DOHH2 (cell line): ENCODE measurements at regions not wholly inside any gene's neighbourhood (a gene's known extent, or its start where the extent isn't known, plus 50 kb on each side); places are given as distances from the start of the nearest gene placed in this dataset.

ENCODE experiments used
- H3F3A ChIP-seq: fragments of 200-600 bp; sonication (generic), shearing (Covaris generic); 2 replicates; pipeline ENCODE4 v1.6.0; 2016; ENCODE audit warnings: antibody characterized with exemption, mild to moderate bottlenecking; ENCODE audit not compliant: control insufficient read depth, insufficient read depth
- H3K27ac ChIP-seq: fragments of 200-600 bp; sonication (generic); 2 replicates; pipeline ENCODE4 v1.5.1; 2014; ENCODE audit warnings: low read depth, mild to moderate bottlenecking, low read length, moderate library complexity
- H3K27me3 ChIP-seq: fragments of 200-600 bp; sonication (generic); 2 replicates; pipeline ENCODE4 v1.6.1; 2014; ENCODE audit warnings: mild to moderate bottlenecking, low read length, mixed read lengths; ENCODE audit not compliant: control insufficient read depth
- H3K36me3 ChIP-seq: fragments of 200-600 bp; sonication (generic); 2 replicates; pipeline ENCODE4 v1.6.1; 2014; ENCODE audit warnings: mild to moderate bottlenecking, low read length, moderate library complexity, mixed read lengths; ENCODE audit not compliant: control insufficient read depth
- H3K4me1 ChIP-seq: fragments of 200-600 bp; sonication (generic); 2 replicates; pipeline ENCODE4 v1.6.1; 2014; ENCODE audit warnings: mild to moderate bottlenecking, low read length, mixed read lengths; ENCODE audit not compliant: control insufficient read depth
- H3K4me2 ChIP-seq: fragments of 200-600 bp; sonication (generic); 2 replicates; pipeline ENCODE4 v1.6.0; 2014; ENCODE audit warnings: mild to moderate bottlenecking, low read length, moderate library complexity
- H3K4me3 ChIP-seq: fragments of 200-600 bp; sonication (generic); 2 replicates; pipeline ENCODE4 v1.5.1; 2014; ENCODE audit warnings: mild to moderate bottlenecking, low read length, mixed read lengths
- H3K79me2 ChIP-seq: fragments of 200-600 bp; sonication (generic); 2 replicates; pipeline ENCODE4 v1.6.1; 2014; ENCODE audit warnings: mild to moderate bottlenecking, low read length, mixed read lengths; ENCODE audit not compliant: control insufficient read depth
- H3K9me2 ChIP-seq: fragments of 200-600 bp; sonication (generic); replicated peaks from 2 replicates; pipeline ENCODE4 v1.6.1; 2014; ENCODE audit warnings: mild to moderate bottlenecking, low read length, mixed read lengths; ENCODE audit not compliant: control insufficient read depth
- H3K9me3 ChIP-seq: fragments of 200-600 bp; sonication (generic); 2 replicates; pipeline ENCODE4 v1.6.1; 2014; ENCODE audit warnings: antibody characterized with exemption, low read length, mixed read lengths; ENCODE audit not compliant: control insufficient read depth, insufficient read depth
- H4K20me1 ChIP-seq: fragments of 200-600 bp; sonication (generic); 2 replicates; pipeline ENCODE4 v1.6.0; 2014; ENCODE audit warnings: low read depth, mild to moderate bottlenecking, antibody characterized with exemption, low read length, moderate library complexity; ENCODE audit not compliant: control insufficient read depth, insufficient read depth
- CTCF ChIP-seq: fragments of 200-600 bp; sonication (generic); IDR thresholded peaks from one replicate; pipeline ENCODE4 v1.5.1; 2014; ENCODE audit warnings: antibody characterized with exemption, mild to moderate bottlenecking, low read depth, low read length; ENCODE audit not compliant: poor library complexity, severe bottlenecking
- EZH2phosphoT487 ChIP-seq: fragments of 200-600 bp; sonication (generic); IDR thresholded peaks from 2 replicates; pipeline ENCODE4 v1.6.1; 2017; ENCODE audit warnings: borderline replicate concordance, mild to moderate bottlenecking, antibody characterized with exemption, low read length, moderate library complexity, mixed read lengths

DNA sequence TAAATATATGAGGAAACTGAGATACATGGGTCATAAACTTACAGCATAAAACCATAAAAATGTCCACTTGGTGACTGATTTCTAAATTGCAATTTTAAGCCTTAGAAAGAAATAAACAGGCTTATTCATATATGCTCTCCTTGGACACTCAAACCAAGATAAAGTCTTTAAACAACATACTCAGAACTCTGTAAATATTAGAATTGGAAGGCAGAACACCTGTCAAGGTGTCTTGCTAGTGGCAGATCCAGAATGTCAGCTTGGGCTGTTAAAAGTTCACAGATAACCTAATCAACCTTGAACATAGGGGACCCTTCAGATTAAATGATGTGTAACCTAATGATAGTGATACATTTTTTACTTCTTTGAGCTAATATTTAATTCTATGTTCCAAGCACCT lies 208.1 kb upstream of the ARSJ start:
- no peaks in the 10 kb centered on the region for H3K27me3 ChIP-seq

GRCh38 chr4:114191496-114191895 lies 212.0 kb upstream of the ARSJ start:
- TF ChIP-seq EZH2phosphoT487 (no peak), CTCF (no peak)
- Histone ChIP-seq H3K79me2 (no peaks in the 10 kb centered on the region), H3K9me2 (no peaks in the 10 kb centered on the region), H3F3A (no peaks in the 10 kb centered on the region), H3K27me3 (no peaks in the 10 kb centered on the region), H3K4me2 (no peak overlapping the region), H3K9me3 (no peaks in the 10 kb centered on the region), H3K4me1 (no peaks in the 10 kb centered on the region), H3K27ac (no peak overlapping the region), H3K36me3 (no peaks in the 10 kb centered on the region), H3K4me3 (no peak overlapping the region), H4K20me1 (no peaks in the 10 kb centered on the region)

More for the DNA sequence above, 208.1 kb upstream of the ARSJ start:
- H3F3A ChIP-seq = no peaks in the 10 kb centered on the region
- H3K4me2 ChIP-seq = no peak overlapping the region
- H3K4me3 ChIP-seq = no peak overlapping the region
- no peaks in the 10 kb centered on the region for H3K79me2 ChIP-seq
- H3K4me1 ChIP-seq = no peaks in the 10 kb centered on the region
- no peaks in the 10 kb centered on the region for H3K9me2 ChIP-seq
- TF ChIP-seq EZH2phosphoT487 (no peak), CTCF (no peak)
- H4K20me1 ChIP-seq = no peaks in the 10 kb centered on the region
- no peaks in the 10 kb centered on the region for H3K36me3 ChIP-seq
- H3K9me3 ChIP-seq = no peaks in the 10 kb centered on the region
- no peak overlapping the region for H3K27ac ChIP-seq

GRCh38 chr4:114192854-114193253 lies 213.4 kb upstream of the ARSJ start:
- Histone ChIP-seq H3F3A (no peaks in the 10 kb centered on the region), H3K27me3 (no peaks in the 10 kb centered on the region), H3K9me3 (no peaks in the 10 kb centered on the region)

More at GRCh38 chr4:114192854-114193253, 213.4 kb upstream of the ARSJ start:
- H3K27ac ChIP-seq = no peak overlapping the region
- H3K9me2 ChIP-seq = no peaks in the 10 kb centered on the region
- H4K20me1 ChIP-seq = no peaks in the 10 kb centered on the region
- H3K4me1 ChIP-seq = no peaks in the 10 kb centered on the region
- no peaks in the 10 kb centered on the region for H3K79me2 ChIP-seq
- TF ChIP-seq CTCF (no peak), EZH2phosphoT487 (no peak)
- H3K4me2 ChIP-seq = no peak overlapping the region
- no peaks in the 10 kb centered on the region for H3K36me3 ChIP-seq
- H3K4me3 ChIP-seq = no peak overlapping the region
